ENCODE measurements at regions not wholly inside any gene's neighbourhood (a gene's known extent, or its start where the extent isn't known, plus 50 kb on each side); places are given as distances from the start of the nearest gene placed in this dataset.

- CTCF ChIA-PET: interaction anchor here (0.6 to 0.7 kb wide), 2 partner anchors 48 to 138 kb away, joined by 3 to 4 read pairs; no protein-coding TSS in a partner anchor
- POLR2A ChIA-PET (ENCODE audit: low non-redundant PET): no interaction called here
- H3K27ac ChIP-seq: peak overlapping the region; percentile 67
- no peak for TF ChIP-seq CTCF (conservative IDR thresholded peaks at IDR 0.05; ENCODE audit: low read depth)
- peak; percentile 82 for DNase-seq (ENCODE audit: low spot score)
These were observed 547.0 kb upstream of the SLITRK5 start for GRCh38 chr13:87123987-87124784.

- ChIA-PET CTCF (no interaction called here), POLR2A (ENCODE audit: low non-redundant PET) (no interaction called here)
- no peak for DNase-seq (ENCODE audit: low spot score)
- peak overlapping the region; percentile 67 for H3K27ac ChIP-seq
- no peak for TF ChIP-seq CTCF (conservative IDR thresholded peaks at IDR 0.05; ENCODE audit: low read depth)
These were observed 546.4 kb upstream of the SLITRK5 start for GRCh38 chr13:87124785-87125074.

GRCh38 chr13:87128036-87128435 is 543.1 kb upstream of the SLITRK5 start:
- ChIA-PET CTCF (no interaction called here), POLR2A (ENCODE audit: low non-redundant PET) (no interaction called here)
- H3K27ac ChIP-seq: no peak overlapping the region
- TF ChIP-seq CTCF (conservative IDR thresholded peaks at IDR 0.05; ENCODE audit: low read depth): no peak
- DNase-seq (ENCODE audit: low spot score): no peak

GRCh38 chr13:87128491-87128890 is 542.7 kb upstream of the SLITRK5 start:
- CTCF ChIA-PET: interaction anchor here (0.5 kb wide), 1 partner anchor 937 kb away, joined by 3 read pairs; no protein-coding TSS in a partner anchor
- POLR2A ChIA-PET (ENCODE audit: low non-redundant PET): no interaction called here

GRCh38 chr13:87129602-87130300 is 541.4 kb upstream of the SLITRK5 start:
- no peak for TF ChIP-seq CTCF (conservative IDR thresholded peaks at IDR 0.05; ENCODE audit: low read depth)
- ChIA-PET POLR2A (ENCODE audit: low non-redundant PET) (no interaction called here), CTCF (interaction anchor here (0.6 kb wide), 1 partner anchor 92 kb away, joined by 3 read pairs; no protein-coding TSS in a partner anchor)
- peak; percentile 3 for DNase-seq (ENCODE audit: low spot score)
- H3K27ac ChIP-seq: no peak overlapping the region

More at GRCh38 chr13:87128491-87128890, 542.7 kb upstream of the SLITRK5 start:
- DNase-seq (ENCODE audit: low spot score): no peak
- no peak for TF ChIP-seq CTCF (conservative IDR thresholded peaks at IDR 0.05; ENCODE audit: low read depth)
- no peak overlapping the region for H3K27ac ChIP-seq

GRCh38 chr13:87130423-87130822 is 540.7 kb upstream of the SLITRK5 start:
- H3K27ac ChIP-seq: no peak overlapping the region
- ChIA-PET POLR2A (ENCODE audit: low non-redundant PET) (no interaction called here), CTCF (no interaction called here)
- no peak for DNase-seq (ENCODE audit: low spot score)
- TF ChIP-seq CTCF (conservative IDR thresholded peaks at IDR 0.05; ENCODE audit: low read depth): no peak
